GM12878 (cell line): ENCODE measurements at regions not wholly inside any gene's neighbourhood (a gene's known extent, or its start where the extent isn't known, plus 50 kb on each side); places are given as distances from the start of the nearest gene placed in this dataset.

Experiments used
- ELK1 ChIP-seq: IDR thresholded peaks from 2 replicates; pipeline ENCODE4 v1.6.1; 2012; ENCODE audit warnings: low read depth, low read length, improper control_type of control experiment
- POLR2A ChIP-seq: IDR thresholded peaks from 2 replicates; pipeline ENCODE4 v1.6.1; 2011; ENCODE audit warnings: low read depth, mild to moderate bottlenecking, low read length

GRCh38 chr6:156647140-156647784 is 129.9 kb upstream of the ARID1B start:
- TF ChIP-seq POLR2A (no peak), ELK1 (no peak)
